ENCODE measurements at regions not wholly inside any gene's neighbourhood (a gene's known extent, or its start where the extent isn't known, plus 50 kb on each side); places are given as distances from the start of the nearest gene placed in this dataset.

DNA sequence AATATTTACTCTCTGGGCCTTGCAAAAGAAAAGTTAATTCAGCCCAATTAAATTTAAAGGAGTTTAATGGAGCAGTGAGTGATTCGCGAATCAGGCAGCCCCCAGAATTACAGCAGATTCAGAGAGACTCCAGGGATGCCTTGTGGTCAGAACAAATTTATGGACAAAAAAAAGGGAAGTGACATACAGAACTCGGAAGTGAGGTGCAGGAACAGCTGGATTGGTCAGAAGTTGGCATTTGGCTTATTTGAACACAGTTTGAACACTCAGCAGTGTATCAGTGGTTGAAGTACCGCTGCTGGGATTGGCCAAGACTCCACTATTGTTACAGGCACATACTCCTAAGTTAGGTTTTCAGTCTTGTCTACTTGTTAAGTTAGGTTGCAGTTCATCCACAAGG, 145.0 kb upstream of the GAP43 start:
- DNase-seq: no peak

DNA sequence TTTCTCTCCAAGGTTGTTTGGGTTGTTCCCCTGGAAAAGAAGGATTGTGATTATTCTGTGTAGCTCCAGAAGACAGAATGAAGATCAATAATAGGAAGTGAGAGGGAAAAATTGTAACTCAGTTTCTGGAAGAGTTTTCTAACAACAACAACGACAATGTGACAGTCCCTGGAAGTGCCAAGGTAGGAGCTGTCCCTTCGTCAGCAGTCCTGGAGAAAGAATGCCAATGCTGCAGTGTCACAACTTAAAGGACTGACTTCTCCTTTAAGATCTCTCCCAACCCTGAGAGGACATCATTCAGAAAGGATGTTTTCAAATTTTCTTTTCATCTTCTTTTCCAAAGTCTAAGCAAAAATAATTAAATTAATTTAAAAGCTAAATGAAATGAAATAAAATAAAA, 136.4 kb upstream of the GAP43 start:
- no peak for DNase-seq

DNA sequence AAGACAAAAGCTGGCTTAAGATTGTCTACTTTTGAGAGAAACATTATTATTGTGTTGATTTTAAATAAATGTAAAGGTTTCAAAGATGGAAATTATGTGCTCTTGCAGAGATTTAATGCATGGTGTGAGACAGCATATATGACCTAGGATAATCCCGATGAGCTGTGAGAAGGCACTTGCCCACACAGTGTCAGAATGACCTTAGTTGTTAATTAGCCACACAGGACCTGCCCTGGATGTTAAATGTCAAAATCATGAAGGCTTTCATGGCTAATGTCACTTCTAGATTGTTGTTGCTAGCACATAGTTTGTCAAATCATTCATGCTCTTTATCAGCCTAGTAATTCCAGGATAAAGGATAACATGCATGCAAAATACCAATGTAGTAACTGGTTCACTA, 135.3 kb upstream of the GAP43 start:
- no peak for DNase-seq

DNA sequence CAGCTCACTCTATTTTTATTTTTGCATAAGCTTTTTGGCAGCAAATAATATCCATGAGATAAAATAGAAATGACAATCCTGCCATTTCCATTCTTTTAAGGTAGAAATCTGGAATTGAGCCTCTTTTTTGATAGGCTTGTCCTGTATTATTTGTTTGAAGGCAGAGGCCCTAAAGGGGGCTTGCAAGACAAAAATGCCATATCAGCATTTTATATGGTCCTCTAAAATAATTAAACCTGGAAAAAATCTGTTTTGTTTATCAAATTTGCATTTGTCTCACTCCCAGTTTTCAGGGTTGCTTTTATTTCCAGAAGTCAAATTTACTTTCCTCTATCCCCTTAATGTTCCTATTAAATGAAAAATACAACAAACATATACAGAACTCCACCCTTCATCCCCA, 134.9 kb upstream of the GAP43 start:
- DNase-seq: no peak

DNA sequence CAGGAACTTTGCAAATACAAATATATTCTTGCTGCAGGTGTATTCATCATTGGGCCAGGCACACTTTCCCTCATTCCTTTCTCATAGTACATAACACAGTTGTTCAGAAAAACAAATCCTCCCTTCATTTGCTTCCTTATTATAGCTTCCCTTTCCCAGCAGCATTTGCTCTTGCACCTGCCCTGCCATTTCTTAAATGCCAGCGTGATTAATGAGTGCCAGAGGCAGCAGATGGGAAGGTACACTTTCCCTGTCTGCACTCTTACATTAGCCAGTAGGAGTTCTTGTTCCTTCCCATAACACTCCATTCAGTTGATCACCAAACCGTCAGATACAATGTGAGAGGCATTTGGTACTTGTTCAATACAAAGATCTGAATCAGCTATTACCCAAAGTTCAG, 128.5 kb upstream of the GAP43 start:
- peak; percentile 66 for DNase-seq

DNA sequence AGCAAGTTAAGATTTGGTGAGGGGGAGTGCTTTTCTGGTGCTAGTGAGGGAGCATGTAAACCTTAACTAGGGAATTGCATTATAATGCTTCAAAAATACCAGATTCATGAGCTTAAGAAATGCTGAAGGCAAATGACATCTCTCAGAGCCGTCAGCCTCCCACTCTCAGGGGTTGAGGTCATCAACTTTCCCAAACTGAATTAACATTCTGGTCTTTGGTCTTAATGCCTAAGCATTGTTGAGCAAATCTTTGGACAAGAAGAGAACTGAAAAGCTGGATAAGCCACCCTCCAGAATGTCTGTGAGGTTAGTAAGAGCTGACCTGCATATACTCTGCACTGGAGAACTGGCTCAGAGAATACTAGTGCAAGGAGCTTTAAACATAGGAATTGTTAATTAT, 124.9 kb upstream of the GAP43 start:
- no peak for DNase-seq

DNA sequence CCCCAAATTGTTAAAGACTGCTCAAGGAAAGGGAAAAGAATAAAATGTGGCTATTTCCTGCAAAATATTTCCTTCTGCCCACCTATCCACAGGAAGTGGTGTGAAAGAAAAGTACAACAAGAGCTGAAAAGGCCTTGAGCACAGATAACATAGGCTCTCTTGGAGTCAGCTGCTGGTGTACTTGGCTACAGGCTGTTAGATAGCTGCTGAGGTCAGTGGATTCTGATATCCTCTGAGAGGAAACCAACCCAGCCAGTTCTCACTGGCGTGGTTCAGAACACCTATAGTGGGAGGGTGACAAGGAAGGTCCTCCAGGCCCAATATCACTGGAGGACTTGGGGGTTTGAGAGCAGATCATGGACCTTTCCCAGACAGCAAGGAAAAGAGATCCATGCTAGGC, 124.4 kb upstream of the GAP43 start:
- DNase-seq: no peak

DNA sequence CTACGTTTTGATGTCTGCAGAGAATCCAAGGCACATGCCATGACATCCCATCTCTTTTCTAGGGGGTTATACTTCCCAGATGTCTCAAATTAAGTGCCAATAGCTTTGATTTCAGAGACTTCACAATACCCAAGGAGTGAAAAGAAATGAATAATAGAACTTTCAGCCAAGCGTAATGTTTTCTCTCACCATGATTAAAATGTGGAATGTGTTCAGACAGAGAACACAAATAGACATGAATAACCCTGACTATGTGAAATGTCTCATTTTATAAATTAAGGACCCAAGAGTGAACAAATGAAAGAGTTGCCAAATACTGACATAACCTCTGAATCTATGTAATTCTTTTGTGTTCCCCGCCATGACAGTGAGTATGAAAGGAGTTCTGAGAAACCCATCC, 123.6 kb upstream of the GAP43 start:
- no peak for DNase-seq

DNA sequence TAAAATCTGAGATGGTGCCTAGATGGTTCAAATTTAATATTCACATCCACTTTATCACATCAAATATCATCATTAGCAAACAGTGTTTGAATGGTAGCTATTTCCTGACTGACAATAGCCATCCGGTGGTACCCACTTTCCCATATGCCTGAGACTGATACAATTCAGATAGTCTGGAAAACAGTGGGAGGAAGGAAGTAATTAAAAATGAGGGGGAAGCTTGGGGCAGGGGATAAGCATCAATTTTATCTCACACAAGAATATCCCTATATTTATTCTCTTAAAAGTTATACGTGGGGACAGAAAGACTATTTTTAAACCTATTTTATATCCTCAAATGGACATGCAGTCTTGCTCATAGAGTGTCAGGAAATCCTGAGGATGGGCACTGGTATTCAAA, 122.5 kb upstream of the GAP43 start:
- DNase-seq: no peak

DNA sequence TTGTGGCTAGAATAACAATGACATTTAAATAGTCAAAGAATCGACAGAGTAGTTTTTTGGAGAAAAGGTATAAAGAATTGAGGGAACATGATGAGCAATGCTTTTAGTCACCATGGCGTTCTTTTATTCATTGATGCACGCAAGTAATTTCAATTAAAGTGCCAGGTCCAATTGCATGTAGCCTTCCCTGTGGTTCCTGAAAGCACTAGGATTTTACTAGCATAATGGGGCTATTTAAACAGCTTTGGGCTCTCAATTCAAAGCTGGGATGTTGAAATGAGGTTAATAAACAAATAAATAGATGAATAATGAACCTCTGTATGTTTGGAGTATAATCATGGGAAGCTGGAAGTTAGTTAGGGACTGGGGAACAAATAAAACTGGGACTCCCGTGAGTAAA, 121.2 kb upstream of the GAP43 start:
- no peak for DNase-seq

DNA sequence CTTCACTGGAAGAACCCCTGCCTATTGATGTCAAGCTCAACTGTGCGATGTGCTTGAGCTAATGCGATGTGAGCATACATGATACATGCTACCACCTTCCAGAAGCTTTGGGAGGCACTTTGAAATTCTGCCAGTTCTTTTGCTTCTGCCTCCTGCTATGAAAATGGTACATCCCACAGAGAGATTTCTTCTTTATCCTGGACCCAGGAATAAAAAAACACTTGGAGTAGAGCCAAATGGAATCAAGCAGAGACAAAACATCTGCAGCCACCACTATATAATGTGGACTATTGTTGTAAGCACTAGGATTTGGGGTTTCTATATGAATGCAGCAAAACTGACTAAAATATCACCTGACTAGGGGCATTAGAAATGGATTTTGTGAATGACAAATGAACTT, 119.9 kb upstream of the GAP43 start:
- peak; percentile 76 for DNase-seq

DNA sequence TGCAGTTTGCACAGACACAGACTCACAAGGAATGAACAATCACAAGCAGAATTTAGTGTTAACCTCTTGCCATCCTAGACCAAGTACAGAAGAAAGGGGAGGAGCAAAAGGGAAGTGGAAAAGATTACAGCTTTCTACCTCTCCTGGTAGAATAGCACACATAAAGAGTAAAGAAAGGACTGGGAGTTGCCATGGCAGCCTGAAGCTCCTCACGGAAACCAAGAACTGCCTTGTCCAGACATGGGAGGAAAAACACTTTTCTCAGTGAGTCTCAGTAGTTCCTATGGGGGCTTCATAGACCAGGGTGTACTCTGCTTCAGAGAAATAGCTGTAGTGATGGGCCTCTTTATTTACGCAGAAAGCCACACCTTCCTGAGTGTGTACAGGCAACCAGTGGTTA, 114.7 kb upstream of the GAP43 start:
- DNase-seq: no peak

DNA sequence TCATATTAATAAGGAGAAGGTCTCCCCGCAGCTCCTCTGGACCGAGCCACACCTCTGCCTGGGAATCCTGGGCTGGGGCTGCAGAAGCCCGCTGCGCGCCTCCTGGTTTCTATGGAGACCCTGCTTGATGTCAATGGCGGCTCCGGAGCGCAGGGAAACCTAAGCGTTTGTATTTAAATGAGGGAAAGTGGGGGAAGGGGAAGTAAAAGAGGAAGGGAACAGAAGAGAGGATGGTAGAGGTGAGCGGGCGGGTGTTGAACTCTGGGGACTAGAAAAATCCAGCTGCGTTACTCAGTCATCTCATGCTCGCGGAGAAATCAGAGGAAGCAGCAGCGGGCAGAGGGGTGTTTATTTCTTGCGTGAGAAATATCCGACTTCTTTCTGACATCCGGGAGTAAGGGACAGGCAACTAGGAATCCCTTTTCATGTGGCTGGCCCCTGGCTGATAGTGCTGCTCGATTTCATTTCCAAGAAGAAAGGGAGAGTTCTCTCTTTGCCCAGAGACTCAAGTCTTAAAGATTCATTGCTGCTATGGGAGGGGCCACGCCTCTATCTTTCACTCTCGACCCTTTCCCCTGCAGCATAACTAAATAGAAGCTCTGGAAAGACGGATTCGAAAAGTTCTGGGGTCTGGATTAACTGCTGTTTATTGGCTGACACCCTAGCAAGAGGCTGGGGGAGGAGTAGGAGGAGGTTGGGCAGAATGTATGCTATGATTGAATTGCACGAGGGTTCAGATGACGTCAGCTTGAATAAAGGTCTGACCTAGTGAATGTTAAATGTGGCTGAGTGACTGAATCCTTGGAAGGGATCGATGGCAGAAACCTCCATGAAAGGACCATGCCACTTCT, 110.5 kb upstream of the GAP43 start:
- DNase-seq: peak; percentile 80

DNA sequence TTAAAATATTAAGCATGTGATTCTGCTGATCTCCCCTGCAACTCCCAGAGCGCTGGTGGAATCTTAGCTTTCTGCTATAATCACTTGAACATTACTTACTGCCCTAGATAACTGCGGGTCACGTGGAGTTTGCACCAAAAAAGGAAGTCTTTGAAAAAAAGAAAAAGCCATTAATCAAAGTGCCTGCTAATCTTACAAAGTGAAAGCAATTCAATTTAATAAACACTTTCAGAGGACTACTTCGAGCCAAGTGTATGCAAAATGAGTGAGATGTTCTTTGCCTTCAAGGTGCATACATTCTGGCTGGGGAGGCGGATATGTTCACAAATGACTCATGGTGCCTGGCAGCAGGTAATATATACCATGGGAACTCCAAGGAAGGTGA, 109.9 kb upstream of the GAP43 start:
- no peak for DNase-seq

DNA sequence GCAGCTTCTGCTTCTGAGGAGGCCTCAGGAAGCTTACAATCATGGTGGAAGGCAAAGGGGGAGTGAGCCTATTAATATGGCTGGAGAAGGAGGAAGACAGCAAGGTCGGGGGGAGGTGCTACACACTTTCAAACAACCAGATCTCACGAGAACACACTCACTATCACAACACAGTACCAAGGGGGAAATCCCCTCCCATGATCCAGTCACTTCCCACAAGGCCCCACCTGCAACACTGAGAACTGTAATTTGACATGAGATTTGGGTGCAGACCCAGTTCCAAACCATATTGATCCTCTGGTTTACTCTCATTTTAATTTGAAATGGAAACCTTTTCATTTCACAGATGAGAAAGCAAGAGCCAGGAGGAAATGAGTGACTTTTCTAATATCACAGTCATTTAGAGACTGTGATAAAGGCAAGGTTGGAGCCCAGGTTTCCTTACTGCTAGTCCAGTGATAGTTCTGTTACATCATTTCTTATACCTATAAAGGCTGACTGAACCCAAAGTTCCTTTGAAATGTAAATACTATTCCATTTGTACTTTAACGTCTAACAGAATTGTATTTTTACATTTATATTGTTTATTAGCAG, 105.8 kb upstream of the GAP43 start:
- DNase-seq: no peak

DNA sequence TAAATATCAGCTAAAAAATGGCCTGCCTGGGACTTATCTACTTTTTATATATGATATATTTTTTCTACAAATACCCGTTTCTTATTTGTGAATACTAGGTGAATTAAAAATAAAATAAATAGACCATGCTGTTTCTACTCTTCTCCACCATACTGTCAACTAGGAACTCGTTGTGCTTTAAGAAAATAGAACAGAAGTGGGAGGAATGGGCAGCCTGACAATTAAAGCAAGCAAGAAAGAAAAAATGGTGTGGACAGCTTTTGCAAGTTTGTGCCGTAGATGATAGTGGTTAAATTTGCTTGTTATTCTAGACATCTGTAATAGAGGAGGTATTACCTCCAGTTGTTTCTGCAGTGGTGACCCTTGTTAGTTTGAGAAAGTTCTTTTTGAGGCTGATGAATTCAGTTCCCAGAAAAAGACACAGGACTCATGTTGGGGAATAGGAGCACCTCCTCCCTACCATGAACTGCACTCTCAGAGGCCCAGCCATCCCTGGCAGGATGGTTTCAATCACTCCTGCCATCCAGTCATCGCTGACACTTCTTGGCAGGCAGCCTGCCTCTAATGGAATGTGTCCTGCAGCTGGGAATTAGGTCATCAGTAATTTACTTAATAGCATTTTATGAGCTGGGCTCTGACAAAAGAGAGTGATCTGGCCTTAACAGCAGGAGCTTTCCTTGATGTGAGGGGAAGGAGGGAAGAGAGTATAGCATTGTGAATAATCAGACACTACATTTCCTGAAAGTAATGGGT, 105.0 kb upstream of the GAP43 start:
- peak; percentile 80 for DNase-seq

DNA sequence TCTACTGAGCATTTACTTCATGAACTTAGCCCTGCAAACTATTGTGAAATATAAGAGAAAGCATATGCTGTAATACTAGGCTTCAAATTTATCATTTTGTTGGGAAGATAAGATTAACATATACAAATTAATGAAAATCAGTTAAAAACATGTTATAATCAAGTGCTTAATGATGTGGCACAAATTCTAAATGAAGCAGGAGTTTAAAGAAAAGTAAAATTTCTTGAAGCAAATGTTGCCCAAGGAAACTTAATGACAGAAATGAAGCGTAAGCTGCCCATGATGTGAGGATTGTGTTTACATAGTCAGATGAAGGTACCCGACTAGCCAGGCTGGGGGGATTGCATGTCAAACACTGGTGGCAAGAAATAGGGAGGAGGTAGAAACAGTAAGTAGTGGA, 103.1 kb upstream of the GAP43 start:
- no peak for DNase-seq

DNA sequence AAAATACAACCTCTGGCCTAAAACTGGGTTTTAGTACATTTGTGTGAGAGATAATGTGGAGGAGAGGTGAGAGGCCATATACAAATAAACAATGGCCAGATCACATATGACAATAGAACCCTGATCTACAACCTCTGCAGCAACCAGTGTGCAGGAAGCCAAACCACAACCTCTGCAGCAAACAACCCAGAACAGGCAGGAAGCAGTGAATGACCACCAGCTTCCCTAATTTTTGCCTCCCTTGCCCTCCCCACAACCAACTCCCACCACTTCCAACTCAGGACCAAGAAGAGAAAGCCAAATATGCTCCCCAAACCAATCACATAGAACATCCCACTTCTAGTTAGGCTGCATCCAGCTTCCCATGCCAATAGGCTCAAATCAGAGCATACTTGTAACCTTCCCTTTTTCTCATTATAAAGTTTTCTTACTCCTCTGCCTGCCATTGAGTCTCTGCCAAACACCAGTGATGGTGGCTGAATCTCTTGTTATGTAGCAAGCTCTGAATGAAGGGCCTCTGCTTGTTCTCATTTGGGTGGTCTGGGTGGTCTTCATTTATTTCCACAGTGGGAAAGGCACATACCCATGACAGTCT, 102.6 kb upstream of the GAP43 start:
- no peak for DNase-seq

DNA sequence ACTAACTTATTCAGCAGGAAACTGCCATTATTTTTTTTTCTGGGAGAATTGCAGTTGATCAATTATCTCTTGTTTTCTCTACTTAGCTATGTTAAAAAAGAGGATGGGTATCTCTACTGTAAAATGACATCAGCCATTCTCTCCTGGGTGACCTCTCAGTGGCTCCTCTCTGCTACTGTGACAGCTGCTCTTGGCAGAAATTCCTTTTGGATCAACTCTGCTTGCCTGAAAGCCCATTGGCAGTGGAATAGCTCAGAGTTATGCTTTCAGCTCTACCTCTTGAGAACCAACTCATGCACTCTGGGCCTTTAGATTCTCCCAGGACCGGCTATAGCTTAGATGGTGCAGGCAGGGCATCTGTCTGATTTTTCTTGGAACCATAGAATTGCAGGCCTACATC, 99.9 kb upstream of the GAP43 start:
- DNase-seq: no peak

DNA sequence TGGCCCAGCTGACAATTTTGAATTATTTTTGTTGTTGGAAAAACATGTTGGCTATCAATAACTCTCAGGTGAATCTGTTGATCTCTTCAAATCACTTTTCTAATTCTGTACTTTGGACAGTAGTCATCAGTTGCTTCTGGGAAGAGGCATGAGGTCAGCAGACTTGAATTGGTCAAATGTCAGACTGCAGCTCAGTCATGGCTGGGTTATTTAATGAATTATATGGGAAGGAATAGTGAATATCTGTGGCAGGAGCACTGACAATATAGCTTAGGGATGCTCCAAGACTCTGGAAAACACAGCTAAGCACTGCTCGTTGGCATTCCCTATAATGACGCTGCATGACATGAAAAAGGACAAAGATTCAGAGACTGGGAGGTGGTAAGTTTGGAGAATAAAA, 98.8 kb upstream of the GAP43 start:
- no peak for DNase-seq

DNA sequence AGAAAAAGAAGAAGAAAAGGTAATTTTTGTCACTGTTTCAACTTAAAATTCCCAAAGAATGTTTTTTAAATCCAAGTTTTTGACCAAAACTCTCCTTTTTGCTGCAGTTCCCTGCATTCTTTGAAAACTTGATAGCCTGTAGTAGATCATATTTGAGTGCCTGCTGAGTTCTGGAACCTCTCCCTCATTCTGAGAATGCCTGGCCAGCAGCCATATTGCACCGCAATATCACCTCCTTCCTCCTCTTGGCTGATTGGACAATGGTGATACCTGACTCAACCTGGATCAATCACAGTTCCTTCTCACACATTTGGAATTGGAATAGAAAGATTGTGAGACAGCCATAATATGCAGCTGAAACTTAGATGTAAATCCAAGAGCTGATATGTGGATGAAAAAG, 97.6 kb upstream of the GAP43 start:
- no peak for DNase-seq

DNA sequence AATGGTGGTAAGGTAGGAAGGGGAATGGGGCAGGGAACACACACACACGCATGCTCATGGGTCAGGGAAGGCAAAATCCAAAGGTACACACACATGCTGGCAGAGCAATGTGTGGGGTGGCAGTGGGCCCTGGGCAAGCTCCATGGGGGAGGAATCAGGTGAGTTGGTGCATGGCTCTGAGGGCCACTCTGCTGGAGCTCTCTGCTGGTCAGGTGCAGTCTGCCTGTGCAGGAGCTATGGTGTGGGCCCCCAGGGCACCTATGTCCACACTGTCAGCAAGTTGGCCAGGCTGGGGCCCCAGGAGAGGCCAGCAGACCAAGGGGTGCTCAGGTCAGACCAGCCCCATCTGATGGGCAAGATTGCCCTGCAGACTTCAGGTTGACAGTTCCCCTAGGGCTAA, 90.1 kb upstream of the GAP43 start:
- DNase-seq: no peak

DNA sequence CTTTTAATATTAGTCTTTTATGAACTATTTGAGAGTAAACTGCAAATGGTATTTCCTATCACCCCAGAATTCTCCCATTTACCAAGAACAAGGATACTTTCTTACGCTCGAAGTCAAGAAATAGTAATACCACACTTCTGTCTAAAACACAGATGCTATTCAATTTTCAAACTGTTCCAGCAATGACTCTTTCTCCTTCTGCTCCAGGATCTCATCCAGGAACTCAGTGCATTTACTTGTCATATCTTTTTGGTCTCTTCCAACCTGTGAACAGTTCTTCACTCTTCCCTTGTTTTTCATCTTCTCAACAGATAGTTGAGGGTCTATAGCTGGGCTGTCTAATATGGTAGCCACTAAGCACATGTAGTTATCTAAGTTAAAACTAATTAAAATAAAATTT, 87.1 kb upstream of the GAP43 start:
- DNase-seq: no peak

DNA sequence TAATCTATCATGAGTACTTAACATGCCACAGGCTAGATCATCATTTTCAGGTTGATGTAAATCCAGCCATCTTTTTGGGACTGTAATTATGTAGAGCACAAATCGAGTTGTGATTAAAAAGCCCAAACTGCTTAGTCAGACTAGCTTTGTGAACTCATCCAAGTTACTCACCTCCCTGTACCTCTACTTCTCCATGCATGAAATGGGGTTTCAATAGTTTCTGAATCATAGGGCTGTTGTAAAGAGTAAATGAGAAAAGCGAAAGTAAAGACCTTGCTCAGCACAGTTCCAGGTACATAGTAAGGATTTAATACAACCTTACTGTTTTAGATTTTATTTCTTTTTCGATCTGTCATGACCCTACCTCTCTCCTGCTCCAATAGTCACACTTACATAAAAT, 85.6 kb upstream of the GAP43 start:
- no peak for DNase-seq
